Neural cell (in vitro differentiated cells): ENCODE measurements at regions not wholly inside any gene's neighbourhood (a gene's known extent, or its start where the extent isn't known, plus 50 kb on each side); places are given as distances from the start of the nearest gene placed in this dataset.

Source experiments
- EZH2 ChIP-seq: fragments of 200-600, 300-800 bp; shearing (Covaris generic), sonication (generic); IDR thresholded peaks from 2 replicates; pipeline ENCODE4 v1.6.1; 2014; ENCODE audit warnings: antibody characterized with exemption, low read length, borderline replicate concordance, mild to moderate bottlenecking; ENCODE audit not compliant: insufficient read depth, poor library complexity, severe bottlenecking
- MXI1 ChIP-seq: fragments of 450-650 bp; conservative IDR thresholded peaks from 2 replicates; pipeline ENCODE4 v1.6.1; 2014; ENCODE audit warnings: antibody characterized with exemption, mild to moderate bottlenecking; ENCODE audit not compliant: poor library complexity, severe bottlenecking
- POLR2AphosphoS5 ChIP-seq: IDR thresholded peaks from 2 replicates; pipeline ENCODE4 v1.6.1; 2012
- RAD21 ChIP-seq: fragments of 450-650 bp; conservative IDR thresholded peaks from 2 replicates; pipeline ENCODE4 v1.6.1; 2014; ENCODE audit warnings: antibody characterized with exemption, mild to moderate bottlenecking, moderate library complexity
- REST ChIP-seq: IDR thresholded peaks from 2 replicates; pipeline ENCODE4 v1.6.1; 2012; ENCODE audit warnings: borderline replicate concordance
- TAF1 ChIP-seq: IDR thresholded peaks from 2 replicates; pipeline ENCODE4 v1.6.1; 2012; ENCODE audit warnings: low read depth
- TF ChIP-seq, protein P1 (sequence below): fragments of 450-650 bp; IDR thresholded peaks from 2 replicates; pipeline ENCODE4 v1.5.1; 2014; ENCODE audit warnings: antibody characterized with exemption, mild to moderate bottlenecking, moderate library complexity; ENCODE audit not compliant: poor library complexity, severe bottlenecking

GRCh38 chr2:78615956-78616355, 409.5 kb upstream of the REG3G start:
- TF ChIP-seq RAD21 (no peak), REST (no peak), EZH2 (no peak), POLR2AphosphoS5 (no peak), TAF1 (no peak), MXI1 (no peak)
- TF ChIP-seq, protein P1, sequence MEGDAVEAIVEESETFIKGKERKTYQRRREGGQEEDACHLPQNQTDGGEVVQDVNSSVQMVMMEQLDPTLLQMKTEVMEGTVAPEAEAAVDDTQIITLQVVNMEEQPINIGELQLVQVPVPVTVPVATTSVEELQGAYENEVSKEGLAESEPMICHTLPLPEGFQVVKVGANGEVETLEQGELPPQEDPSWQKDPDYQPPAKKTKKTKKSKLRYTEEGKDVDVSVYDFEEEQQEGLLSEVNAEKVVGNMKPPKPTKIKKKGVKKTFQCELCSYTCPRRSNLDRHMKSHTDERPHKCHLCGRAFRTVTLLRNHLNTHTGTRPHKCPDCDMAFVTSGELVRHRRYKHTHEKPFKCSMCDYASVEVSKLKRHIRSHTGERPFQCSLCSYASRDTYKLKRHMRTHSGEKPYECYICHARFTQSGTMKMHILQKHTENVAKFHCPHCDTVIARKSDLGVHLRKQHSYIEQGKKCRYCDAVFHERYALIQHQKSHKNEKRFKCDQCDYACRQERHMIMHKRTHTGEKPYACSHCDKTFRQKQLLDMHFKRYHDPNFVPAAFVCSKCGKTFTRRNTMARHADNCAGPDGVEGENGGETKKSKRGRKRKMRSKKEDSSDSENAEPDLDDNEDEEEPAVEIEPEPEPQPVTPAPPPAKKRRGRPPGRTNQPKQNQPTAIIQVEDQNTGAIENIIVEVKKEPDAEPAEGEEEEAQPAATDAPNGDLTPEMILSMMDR: no peak
